Lower leg skin (tissue), 3 donors: ENCODE measurements at regions not wholly inside any gene's neighbourhood (a gene's known extent, or its start where the extent isn't known, plus 50 kb on each side); places are given as distances from the start of the nearest gene placed in this dataset.
"Not testable (repeated sequence)": the region's sequence is repeated elsewhere in the genome, so short reads cannot be mapped to it uniquely, and the experiment has no call there.

Source experiments
- POLR2A ChIP-seq, 2 donors: fragments of 450-650 bp; IDR thresholded peaks; one replicate each; pipeline ENCODE4 v1.6.1; 2016 to 2017; ENCODE audit warnings: antibody characterized with exemption in 2 of 2, mild to moderate bottlenecking in 1 of 2, moderate library complexity in 1 of 2
- TF ChIP-seq, protein P1 (sequence below), 3 donors: fragments of 450-650 bp; IDR thresholded peaks; one replicate each; pipeline ENCODE4 v1.5.1; 2016; ENCODE audit warnings: antibody characterized with exemption in 3 of 3, mild to moderate bottlenecking in 3 of 3, moderate library complexity in 2 of 3

- TF ChIP-seq, protein P1, sequence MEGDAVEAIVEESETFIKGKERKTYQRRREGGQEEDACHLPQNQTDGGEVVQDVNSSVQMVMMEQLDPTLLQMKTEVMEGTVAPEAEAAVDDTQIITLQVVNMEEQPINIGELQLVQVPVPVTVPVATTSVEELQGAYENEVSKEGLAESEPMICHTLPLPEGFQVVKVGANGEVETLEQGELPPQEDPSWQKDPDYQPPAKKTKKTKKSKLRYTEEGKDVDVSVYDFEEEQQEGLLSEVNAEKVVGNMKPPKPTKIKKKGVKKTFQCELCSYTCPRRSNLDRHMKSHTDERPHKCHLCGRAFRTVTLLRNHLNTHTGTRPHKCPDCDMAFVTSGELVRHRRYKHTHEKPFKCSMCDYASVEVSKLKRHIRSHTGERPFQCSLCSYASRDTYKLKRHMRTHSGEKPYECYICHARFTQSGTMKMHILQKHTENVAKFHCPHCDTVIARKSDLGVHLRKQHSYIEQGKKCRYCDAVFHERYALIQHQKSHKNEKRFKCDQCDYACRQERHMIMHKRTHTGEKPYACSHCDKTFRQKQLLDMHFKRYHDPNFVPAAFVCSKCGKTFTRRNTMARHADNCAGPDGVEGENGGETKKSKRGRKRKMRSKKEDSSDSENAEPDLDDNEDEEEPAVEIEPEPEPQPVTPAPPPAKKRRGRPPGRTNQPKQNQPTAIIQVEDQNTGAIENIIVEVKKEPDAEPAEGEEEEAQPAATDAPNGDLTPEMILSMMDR (IDR thresholded peaks at IDR 0.05): not testable (repeated sequence)
- TF ChIP-seq POLR2A (IDR thresholded peaks at IDR 0.05): not testable (repeated sequence)
Observed at GRCh38 chr4:49511353-49511752, 525.3 kb downstream of the CWH43 start.
